Astrocyte (in vitro differentiated cells and primary cell): ENCODE measurements at regions not wholly inside any gene's neighbourhood (a gene's known extent, or its start where the extent isn't known, plus 50 kb on each side); places are given as distances from the start of the nearest gene placed in this dataset.
"Not testable (repeated sequence)": the region's sequence is repeated elsewhere in the genome, so short reads cannot be mapped to it uniquely, and the experiment has no call there.

Experiments used
- DNase-seq: peaks from one replicate; pipeline ENCODE4 v3.0.0-alpha.2; 2010; ENCODE audit warnings: low read depth
- FAIRE-seq: peaks from 2 replicates; lab custom pipeline; 2011; peaks lifted over from hg19 to GRCh38; lab: Jason Lieb, UNC
- H2AFZ ChIP-seq: 2 replicates; pipeline ENCODE4 v1.6.0; 2012; ENCODE audit warnings: low read depth, low read length, inconsistent platforms
- H3K27ac ChIP-seq: 2 replicates; pipeline ENCODE4 v1.5.1; 2011; ENCODE audit warnings: low read depth, low read length, inconsistent platforms
- H3K27me3 ChIP-seq: 2 replicates; pipeline ENCODE4 v1.6.0; 2011; ENCODE audit warnings: low read length, inconsistent platforms; ENCODE audit not compliant: insufficient read depth
- H3K36me3 ChIP-seq: 2 replicates; pipeline ENCODE4 v1.5.1; 2011; ENCODE audit warnings: low read length, inconsistent platforms; ENCODE audit not compliant: insufficient read depth
- H3K4me1 ChIP-seq: 2 replicates; pipeline ENCODE4 v1.5.1; 2011; ENCODE audit warnings: low read length, inconsistent platforms; ENCODE audit not compliant: insufficient read depth
- H3K4me2 ChIP-seq: 2 replicates; pipeline ENCODE4 v1.6.0; 2012; ENCODE audit warnings: low read length, inconsistent platforms
- H3K4me3 ChIP-seq: 2 replicates; pipeline ENCODE4 v1.5.1; 2011; ENCODE audit warnings: low read depth, mild to moderate bottlenecking, low read length, inconsistent platforms; ENCODE audit not compliant: insufficient read depth
- H3K79me2 ChIP-seq: 2 replicates; pipeline ENCODE4 v1.6.0; 2012; ENCODE audit warnings: mild to moderate bottlenecking, low read length, inconsistent platforms; ENCODE audit not compliant: insufficient read depth
- H3K9ac ChIP-seq: 2 replicates; pipeline ENCODE4 v1.6.0; 2012; ENCODE audit warnings: mild to moderate bottlenecking, low read length, inconsistent platforms
- H3K9me3 ChIP-seq: 2 replicates; pipeline ENCODE4 v1.5.1; 2012; ENCODE audit warnings: low read depth, mild to moderate bottlenecking, low read length, inconsistent platforms; ENCODE audit not compliant: insufficient read depth
- H4K20me1 ChIP-seq: 2 replicates; pipeline ENCODE4 v1.6.0; 2012; ENCODE audit warnings: low read length, inconsistent platforms; ENCODE audit not compliant: insufficient read depth
- H3K27ac Mint-ChIP-seq: one replicate; pipeline ENCODE4 v1.8.0; 2021; ENCODE audit warnings: mild to moderate bottlenecking, mixed read lengths; ENCODE audit not compliant: unreplicated experiment
- H3K27me3 Mint-ChIP-seq: one replicate; pipeline ENCODE4 v1.8.0; 2021; ENCODE audit warnings: low read depth, mixed read lengths; ENCODE audit not compliant: unreplicated experiment
- H3K36me3 Mint-ChIP-seq: one replicate; pipeline ENCODE4 v1.8.0; 2021; ENCODE audit warnings: low read depth, mixed read lengths; ENCODE audit not compliant: unreplicated experiment
- H3K4me1 Mint-ChIP-seq: one replicate; pipeline ENCODE4 v1.8.0; 2021; ENCODE audit warnings: low read depth, mixed read lengths; ENCODE audit not compliant: unreplicated experiment
- H3K4me3 Mint-ChIP-seq: one replicate; pipeline ENCODE4 v1.8.0; 2021; ENCODE audit warnings: mild to moderate bottlenecking, moderate library complexity, mixed read lengths; ENCODE audit not compliant: unreplicated experiment
- H3K9me3 Mint-ChIP-seq: one replicate; pipeline ENCODE4 v1.8.0; 2021; ENCODE audit warnings: mild to moderate bottlenecking, mixed read lengths; ENCODE audit not compliant: unreplicated experiment
- CTCF ChIP-seq: IDR thresholded peaks from 2 replicates; pipeline ENCODE4 v1.5.1; 2011; ENCODE audit warnings: low read depth, mild to moderate bottlenecking, inconsistent platforms, low read length, moderate library complexity; ENCODE audit not compliant: insufficient read depth
- EZH2 ChIP-seq: IDR thresholded peaks from 2 replicates; pipeline ENCODE4 v1.6.1; 2012; ENCODE audit warnings: mild to moderate bottlenecking, low read length, inconsistent platforms; ENCODE audit not compliant: insufficient read depth

- no peak for TF ChIP-seq CTCF
- no peak for TF ChIP-seq EZH2
- no peaks in the 10 kb centered on the region for H3K27me3 ChIP-seq
- H3K36me3 ChIP-seq = no peaks in the 10 kb centered on the region
- Mint-ChIP-seq H3K4me3 (no peak overlapping the region), H3K9me3 (peaks cover 5% of the 10 kb centered on the region), H3K27ac (no peak overlapping the region), H3K27me3 (no peaks in the 10 kb centered on the region), H3K36me3 (no peaks in the 10 kb centered on the region), H3K4me1 (no peaks in the 10 kb centered on the region)
- DNase-seq = no peak
- H3K9ac ChIP-seq = no peak overlapping the region
- H3K79me2 ChIP-seq = no peaks in the 10 kb centered on the region
- H3K4me1 ChIP-seq = no peaks in the 10 kb centered on the region
- H3K27ac ChIP-seq = no peak overlapping the region
- H2AFZ ChIP-seq = no peak overlapping the region
- H3K4me3 ChIP-seq = no peak overlapping the region
- H4K20me1 ChIP-seq = no peaks in the 10 kb centered on the region
- no peak overlapping the region for H3K4me2 ChIP-seq
- FAIRE-seq = no peak
- no peaks in the 10 kb centered on the region for H3K9me3 ChIP-seq
Observed at GRCh38 chr1:187755536-187755935, 926.8 kb downstream of the PLA2G4A start.

- not testable (repeated sequence) for H3K9ac ChIP-seq, H3K27me3 ChIP-seq, H4K20me1 ChIP-seq, FAIRE-seq, H3K9me3 Mint-ChIP-seq, H3K4me2 ChIP-seq, H3K36me3 ChIP-seq, H3K27ac Mint-ChIP-seq, H3K36me3 Mint-ChIP-seq, H2AFZ ChIP-seq, H3K27ac ChIP-seq, H3K4me3 Mint-ChIP-seq, H3K4me3 ChIP-seq, H3K4me1 ChIP-seq, H3K9me3 ChIP-seq, H3K27me3 Mint-ChIP-seq, H3K79me2 ChIP-seq, H3K4me1 Mint-ChIP-seq, DNase-seq
Observed at GRCh38 chr1:187756684-187757083, 927.9 kb downstream of the PLA2G4A start.

GRCh38 chr1:187759825-187760333, 931.1 kb downstream of the PLA2G4A start:
- no peaks in the 10 kb centered on the region for H4K20me1 ChIP-seq
- no peak for FAIRE-seq
- no peak overlapping the region for H3K4me3 ChIP-seq
- no peak overlapping the region for H3K4me2 ChIP-seq
- no peaks in the 10 kb centered on the region for H3K79me2 ChIP-seq
- H3K27ac ChIP-seq = no peak overlapping the region
- Mint-ChIP-seq H3K4me3 (no peak overlapping the region), H3K36me3 (no peaks in the 10 kb centered on the region), H3K27me3 (no peaks in the 10 kb centered on the region), H3K27ac (no peak overlapping the region), H3K4me1 (no peaks in the 10 kb centered on the region), H3K9me3 (peaks cover 8% of the 10 kb centered on the region)
- no peaks in the 10 kb centered on the region for H3K36me3 ChIP-seq
- no peaks in the 10 kb centered on the region for H3K9me3 ChIP-seq
- H3K9ac ChIP-seq = no peak overlapping the region
- no peaks in the 10 kb centered on the region for H3K27me3 ChIP-seq
- H2AFZ ChIP-seq = no peak overlapping the region
- DNase-seq = no peak
- no peaks in the 10 kb centered on the region for H3K4me1 ChIP-seq
- TF ChIP-seq EZH2 (no peak), CTCF (no peak)
